Nephron progenitor cell (in vitro differentiated cells): ENCODE measurements at regions not wholly inside any gene's neighbourhood (a gene's known extent, or its start where the extent isn't known, plus 50 kb on each side); places are given as distances from the start of the nearest gene placed in this dataset.
A peak's percentile ranks its signal among the peaks of the same experiment; 100 is the strongest.

ENCODE experiments used
- DNase-seq: peaks from one replicate; pipeline ENCODE4 v3.0.0; 2021
- H3K27ac Mint-ChIP-seq: 2 replicates; pipeline ENCODE4 v1.8.0; 2021; ENCODE audit warnings: mild to moderate bottlenecking, moderate library complexity, mixed read lengths
- H3K27me3 Mint-ChIP-seq: 2 replicates; pipeline ENCODE4 v1.8.0; 2021; ENCODE audit warnings: mild to moderate bottlenecking, low read depth, mixed read lengths; ENCODE audit not compliant: poor library complexity
- H3K36me3 Mint-ChIP-seq: 2 replicates; pipeline ENCODE4 v1.8.0; 2021; ENCODE audit warnings: low read depth, mixed read lengths
- H3K4me1 Mint-ChIP-seq: 2 replicates; pipeline ENCODE4 v1.8.0; 2021; ENCODE audit warnings: mixed read lengths
- H3K4me3 Mint-ChIP-seq: 2 replicates; pipeline ENCODE4 v1.8.0; 2021; ENCODE audit warnings: mild to moderate bottlenecking, moderate library complexity, mixed read lengths
- H3K9me3 Mint-ChIP-seq: 2 replicates; pipeline ENCODE4 v1.8.0; 2021; ENCODE audit warnings: mild to moderate bottlenecking, moderate library complexity, mixed read lengths
- CTCF ChIP-seq: fragments of 200-600 bp; sonication (generic); IDR thresholded peaks from 2 replicates; pipeline ENCODE4 v1.5.0; 2021; ENCODE audit warnings: antibody characterized with exemption

- no peaks in the 10 kb centered on the region for H3K9me3 Mint-ChIP-seq
- H3K27ac Mint-ChIP-seq, result peak overlapping the region; percentile 3
- no peaks in the 10 kb centered on the region for H3K36me3 Mint-ChIP-seq
- no peaks in the 10 kb centered on the region for H3K4me1 Mint-ChIP-seq
- H3K4me3 Mint-ChIP-seq, result no peak overlapping the region
- no peak for DNase-seq
- H3K27me3 Mint-ChIP-seq, result no peaks in the 10 kb centered on the region
- no peak for TF ChIP-seq CTCF
These were observed 194.7 kb upstream of the TLL1 start for GRCh38 chr4:165678236-165678935.

- no peaks in the 10 kb centered on the region for H3K4me1 Mint-ChIP-seq
- no peaks in the 10 kb centered on the region for H3K36me3 Mint-ChIP-seq
- no peaks in the 10 kb centered on the region for H3K27me3 Mint-ChIP-seq
- no peak overlapping the region for H3K27ac Mint-ChIP-seq
- no peaks in the 10 kb centered on the region for H3K9me3 Mint-ChIP-seq
- no peak for DNase-seq
- no peak overlapping the region for H3K4me3 Mint-ChIP-seq
- no peak for TF ChIP-seq CTCF
These were observed 194.1 kb upstream of the TLL1 start for GRCh38 chr4:165678936-165679325.

GRCh38 chr4:165680821-165681220 is 192.2 kb upstream of the TLL1 start:
- Mint-ChIP-seq H3K9me3 (no peaks in the 10 kb centered on the region), H3K27ac (peak overlapping the region; percentile 1), H3K4me3 (no peak overlapping the region), H3K4me1 (no peaks in the 10 kb centered on the region), H3K36me3 (no peaks in the 10 kb centered on the region), H3K27me3 (no peaks in the 10 kb centered on the region)
- no peak for TF ChIP-seq CTCF
- DNase-seq, result no peak

- no peaks in the 10 kb centered on the region for H3K27me3 Mint-ChIP-seq
- no peak for TF ChIP-seq CTCF
- no peaks in the 10 kb centered on the region for H3K4me1 Mint-ChIP-seq
- H3K27ac Mint-ChIP-seq, result no peak overlapping the region
- H3K36me3 Mint-ChIP-seq, result no peaks in the 10 kb centered on the region
- H3K9me3 Mint-ChIP-seq, result no peaks in the 10 kb centered on the region
- DNase-seq, result no peak
- H3K4me3 Mint-ChIP-seq, result no peak overlapping the region
These were observed 190.4 kb upstream of the TLL1 start for GRCh38 chr4:165682611-165683010.

- no peaks in the 10 kb centered on the region for H3K27me3 Mint-ChIP-seq
- no peaks in the 10 kb centered on the region for H3K9me3 Mint-ChIP-seq
- no peaks in the 10 kb centered on the region for H3K36me3 Mint-ChIP-seq
- no peak overlapping the region for H3K27ac Mint-ChIP-seq
- DNase-seq, result no peak
- no peak overlapping the region for H3K4me3 Mint-ChIP-seq
- no peak for TF ChIP-seq CTCF
- H3K4me1 Mint-ChIP-seq, result no peaks in the 10 kb centered on the region
These were observed 188.7 kb upstream of the TLL1 start for GRCh38 chr4:165684177-165684805.

- Mint-ChIP-seq H3K27me3 (no peaks in the 10 kb centered on the region), H3K4me3 (no peak overlapping the region), H3K9me3 (peaks cover 4% of the 10 kb centered on the region), H3K36me3 (no peaks in the 10 kb centered on the region), H3K4me1 (no peaks in the 10 kb centered on the region), H3K27ac (no peak overlapping the region)
- no peak for DNase-seq
- no peak for TF ChIP-seq CTCF
These were observed 186.3 kb upstream of the TLL1 start for GRCh38 chr4:165686756-165687155.
